ENCODE measurements at regions not wholly inside any gene's neighbourhood (a gene's known extent, or its start where the extent isn't known, plus 50 kb on each side); places are given as distances from the start of the nearest gene placed in this dataset.

- TF ChIP-seq CTCF (conservative IDR thresholded peaks at IDR 0.05; ENCODE audit: low read depth, low read length) (no peak), EZH2phosphoT487 (IDR thresholded peaks at IDR 0.05; ENCODE audit: borderline replicate concordance, low read length) (no peak), EZH2 (IDR thresholded peaks at IDR 0.05; ENCODE audit: low read length, unreplicated experiment) (no peak)
Measured at GRCh38 chr6:121698617-121699016, 263.2 kb downstream of the GJA1 start.

Data from PC-3 (cell line).